ENCODE measurements at regions not wholly inside any gene's neighbourhood (a gene's known extent, or its start where the extent isn't known, plus 50 kb on each side); places are given as distances from the start of the nearest gene placed in this dataset.

DNA sequence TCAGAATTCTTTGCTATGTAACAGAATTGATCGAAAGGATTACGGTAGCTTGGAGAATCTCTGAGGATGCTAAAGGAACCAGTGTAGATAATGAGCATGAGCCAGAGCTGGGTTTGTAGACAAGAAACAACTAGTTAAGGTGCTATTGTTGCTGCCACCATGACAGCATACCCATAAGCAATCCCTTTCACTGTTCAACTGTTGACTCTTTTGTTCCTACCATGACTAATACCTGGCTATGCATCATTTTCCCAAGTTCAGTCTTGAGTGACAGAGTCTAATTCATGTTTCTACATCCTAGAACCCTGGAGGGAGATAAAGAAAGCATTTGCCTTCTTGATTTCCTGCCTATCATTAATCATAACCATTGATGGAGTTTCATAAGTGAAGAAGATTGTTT lies 600.3 kb downstream of the OTOL1 start:
- ChIA-PET CTCF (no interaction called here), POLR2A (no interaction called here)
- Mint-ChIP-seq H3K4me3 (no peak overlapping the region), H3K27me3 (ENCODE audit: low read depth) (no peaks in the 10 kb centered on the region), H3K9me3 (peaks cover 15% of the 10 kb centered on the region), H3K4me1 (no peaks in the 10 kb centered on the region), H3K27ac (no peak overlapping the region), H3K36me3 (0 out of 2 replicates have a peak, but pooled peaks cover 2% of the 10 kb centered on the region)
- DNase-seq (ENCODE audit: low spot score) (no peak), ATAC-seq (no peak)
- TF ChIP-seq, protein P1, sequence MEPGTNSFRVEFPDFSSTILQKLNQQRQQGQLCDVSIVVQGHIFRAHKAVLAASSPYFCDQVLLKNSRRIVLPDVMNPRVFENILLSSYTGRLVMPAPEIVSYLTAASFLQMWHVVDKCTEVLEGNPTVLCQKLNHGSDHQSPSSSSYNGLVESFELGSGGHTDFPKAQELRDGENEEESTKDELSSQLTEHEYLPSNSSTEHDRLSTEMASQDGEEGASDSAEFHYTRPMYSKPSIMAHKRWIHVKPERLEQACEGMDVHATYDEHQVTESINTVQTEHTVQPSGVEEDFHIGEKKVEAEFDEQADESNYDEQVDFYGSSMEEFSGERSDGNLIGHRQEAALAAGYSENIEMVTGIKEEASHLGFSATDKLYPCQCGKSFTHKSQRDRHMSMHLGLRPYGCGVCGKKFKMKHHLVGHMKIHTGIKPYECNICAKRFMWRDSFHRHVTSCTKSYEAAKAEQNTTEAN (CRISPR knock-in tag; IDR thresholded peaks at IDR 0.05) = no peak
- TF ChIP-seq RELA (CRISPR knock-in tag; IDR thresholded peaks at IDR 0.05; ENCODE audit: borderline replicate concordance) (no peak), MYBL2 (CRISPR knock-in tag; IDR thresholded peaks at IDR 0.05) (no peak), ZNF396 (CRISPR knock-in tag; IDR thresholded peaks at IDR 0.05; ENCODE audit: borderline replicate concordance) (no peak), RORB (CRISPR knock-in tag; IDR thresholded peaks at IDR 0.05) (no peak), KAT7 (CRISPR knock-in tag; IDR thresholded peaks at IDR 0.05; ENCODE audit: borderline replicate concordance) (no peak), ZNF138 (CRISPR knock-in tag; conservative IDR thresholded peaks at IDR 0.05) (no peak), ZNF121 (CRISPR knock-in tag; IDR thresholded peaks at IDR 0.05) (no peak)

DNA sequence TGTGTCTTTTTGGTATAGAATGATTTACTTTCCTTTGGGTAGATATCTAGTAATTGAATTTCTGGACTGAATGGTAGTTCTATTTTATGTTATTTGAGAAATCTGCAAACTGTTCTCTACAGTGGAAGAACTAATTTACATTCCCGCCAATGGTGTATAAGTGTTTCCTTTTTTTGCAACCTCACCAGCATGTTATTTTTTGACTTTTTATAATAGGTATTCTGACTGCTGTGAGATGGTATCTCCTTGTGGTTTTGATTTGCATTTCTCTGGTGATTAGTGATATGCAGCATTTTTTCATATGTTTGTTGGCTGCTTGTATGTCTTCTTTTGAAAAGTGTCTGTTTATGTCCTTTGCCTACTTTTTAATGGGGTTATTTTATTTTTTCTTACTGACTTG lies 607.2 kb downstream of the OTOL1 start:
- TF ChIP-seq ZNF423 (CRISPR knock-in tag; IDR thresholded peaks at IDR 0.05) = no peak
- no peak for TF ChIP-seq NFATC4 (CRISPR knock-in tag; IDR thresholded peaks at IDR 0.05)
- no peak for TF ChIP-seq ZNF671 (CRISPR knock-in tag; IDR thresholded peaks at IDR 0.05)
- no peak for TF ChIP-seq GRHL2 (CRISPR knock-in tag; IDR thresholded peaks at IDR 0.05; ENCODE audit: insufficient replicate concordance, severe bottlenecking)
- TF ChIP-seq, protein P2, sequence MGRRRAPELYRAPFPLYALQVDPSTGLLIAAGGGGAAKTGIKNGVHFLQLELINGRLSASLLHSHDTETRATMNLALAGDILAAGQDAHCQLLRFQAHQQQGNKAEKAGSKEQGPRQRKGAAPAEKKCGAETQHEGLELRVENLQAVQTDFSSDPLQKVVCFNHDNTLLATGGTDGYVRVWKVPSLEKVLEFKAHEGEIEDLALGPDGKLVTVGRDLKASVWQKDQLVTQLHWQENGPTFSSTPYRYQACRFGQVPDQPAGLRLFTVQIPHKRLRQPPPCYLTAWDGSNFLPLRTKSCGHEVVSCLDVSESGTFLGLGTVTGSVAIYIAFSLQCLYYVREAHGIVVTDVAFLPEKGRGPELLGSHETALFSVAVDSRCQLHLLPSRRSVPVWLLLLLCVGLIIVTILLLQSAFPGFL (CRISPR knock-in tag; IDR thresholded peaks at IDR 0.05; ENCODE audit: borderline replicate concordance) = no peak
- no peak for TF ChIP-seq SMAD4 (CRISPR knock-in tag; IDR thresholded peaks at IDR 0.05)
- no peak for TF ChIP-seq ZBTB21 (CRISPR knock-in tag; IDR thresholded peaks at IDR 0.05; ENCODE audit: borderline replicate concordance)
- no peak for TF ChIP-seq TEAD1 (CRISPR knock-in tag; IDR thresholded peaks at IDR 0.05)
- no peak for TF ChIP-seq ELF4 (CRISPR knock-in tag; IDR thresholded peaks at IDR 0.05; ENCODE audit: low read depth)
- TF ChIP-seq ZNF263 (CRISPR knock-in tag; IDR thresholded peaks at IDR 0.05; ENCODE audit: low read depth) = no peak
- no peak for TF ChIP-seq ZNF232 (CRISPR knock-in tag; IDR thresholded peaks at IDR 0.05)
- ATAC-seq (no peak), DNase-seq (ENCODE audit: low spot score) (no peak)
- Mint-ChIP-seq H3K36me3 (no peaks in the 10 kb centered on the region), H3K27me3 (ENCODE audit: low read depth) (no peaks in the 10 kb centered on the region), H3K27ac (no peak overlapping the region), H3K4me1 (peaks cover 7% of the 10 kb centered on the region; the same call in 1 of the 2 replicates), H3K4me3 (no peak overlapping the region), H3K9me3 (peaks cover 14% of the 10 kb centered on the region)
- ChIA-PET CTCF (no interaction called here), POLR2A (no interaction called here)

DNA sequence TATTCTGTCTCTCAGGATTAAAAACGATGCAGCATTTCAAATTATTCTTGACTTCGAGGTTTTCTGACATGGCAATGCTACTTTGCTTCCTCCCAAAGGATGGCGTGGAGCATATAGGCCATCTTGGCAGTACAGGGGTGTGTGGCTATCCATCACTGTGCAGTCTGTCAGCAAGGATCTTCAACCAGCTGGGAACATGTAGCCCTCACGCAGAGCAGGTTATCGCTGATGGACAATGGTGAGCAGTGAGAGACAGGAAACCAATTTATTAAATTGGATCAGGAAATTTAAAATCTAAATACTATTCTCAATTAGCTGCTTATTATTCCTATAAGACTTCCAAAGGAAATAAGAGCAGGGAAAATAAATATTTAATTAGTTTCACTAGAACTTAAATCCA lies 615.3 kb downstream of the OTOL1 start:
- Mint-ChIP-seq H3K9me3 (no peaks in the 10 kb centered on the region), H3K36me3 (no peaks in the 10 kb centered on the region), H3K4me1 (peaks cover 8% of the 10 kb centered on the region), H3K27ac (no peak overlapping the region), H3K4me3 (no peak overlapping the region), H3K27me3 (ENCODE audit: low read depth) (no peaks in the 10 kb centered on the region)
- CTCF ChIA-PET = no interaction called here
- ATAC-seq (no peak), DNase-seq (ENCODE audit: low spot score) (no peak)
- POLR2A ChIA-PET = no interaction called here
- TF ChIP-seq SMAD4 (CRISPR knock-in tag; IDR thresholded peaks at IDR 0.05) (no peak), GTF2I (CRISPR knock-in tag; conservative IDR thresholded peaks at IDR 0.05) (no peak), ETV6 (CRISPR knock-in tag; IDR thresholded peaks at IDR 0.05) (no peak), ELF4 (CRISPR knock-in tag; IDR thresholded peaks at IDR 0.05; ENCODE audit: low read depth) (no peak), ZNF416 (CRISPR knock-in tag; IDR thresholded peaks at IDR 0.05) (no peak), CREB1 (CRISPR knock-in tag; IDR thresholded peaks at IDR 0.05) (no peak), ZNF263 (CRISPR knock-in tag; IDR thresholded peaks at IDR 0.05; ENCODE audit: low read depth) (no peak), MXD4 (CRISPR knock-in tag; IDR thresholded peaks at IDR 0.05; ENCODE audit: borderline replicate concordance) (no peak)
- TF ChIP-seq, protein P3, sequence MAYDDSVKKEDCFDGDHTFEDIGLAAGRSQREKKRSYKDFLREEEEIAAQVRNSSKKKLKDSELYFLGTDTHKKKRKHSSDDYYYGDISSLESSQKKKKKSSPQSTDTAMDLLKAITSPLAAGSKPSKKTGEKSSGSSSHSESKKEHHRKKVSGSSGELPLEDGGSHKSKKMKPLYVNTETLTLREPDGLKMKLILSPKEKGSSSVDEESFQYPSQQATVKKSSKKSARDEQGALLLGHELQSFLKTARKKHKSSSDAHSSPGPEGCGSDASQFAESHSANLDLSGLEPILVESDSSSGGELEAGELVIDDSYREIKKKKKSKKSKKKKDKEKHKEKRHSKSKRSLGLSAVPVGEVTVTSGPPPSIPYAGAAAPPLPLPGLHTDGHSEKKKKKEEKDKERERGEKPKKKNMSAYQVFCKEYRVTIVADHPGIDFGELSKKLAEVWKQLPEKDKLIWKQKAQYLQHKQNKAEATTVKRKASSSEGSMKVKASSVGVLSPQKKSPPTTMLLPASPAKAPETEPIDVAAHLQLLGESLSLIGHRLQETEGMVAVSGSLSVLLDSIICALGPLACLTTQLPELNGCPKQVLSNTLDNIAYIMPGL (CRISPR knock-in tag; IDR thresholded peaks at IDR 0.05) = no peak
- TF ChIP-seq, protein P4, sequence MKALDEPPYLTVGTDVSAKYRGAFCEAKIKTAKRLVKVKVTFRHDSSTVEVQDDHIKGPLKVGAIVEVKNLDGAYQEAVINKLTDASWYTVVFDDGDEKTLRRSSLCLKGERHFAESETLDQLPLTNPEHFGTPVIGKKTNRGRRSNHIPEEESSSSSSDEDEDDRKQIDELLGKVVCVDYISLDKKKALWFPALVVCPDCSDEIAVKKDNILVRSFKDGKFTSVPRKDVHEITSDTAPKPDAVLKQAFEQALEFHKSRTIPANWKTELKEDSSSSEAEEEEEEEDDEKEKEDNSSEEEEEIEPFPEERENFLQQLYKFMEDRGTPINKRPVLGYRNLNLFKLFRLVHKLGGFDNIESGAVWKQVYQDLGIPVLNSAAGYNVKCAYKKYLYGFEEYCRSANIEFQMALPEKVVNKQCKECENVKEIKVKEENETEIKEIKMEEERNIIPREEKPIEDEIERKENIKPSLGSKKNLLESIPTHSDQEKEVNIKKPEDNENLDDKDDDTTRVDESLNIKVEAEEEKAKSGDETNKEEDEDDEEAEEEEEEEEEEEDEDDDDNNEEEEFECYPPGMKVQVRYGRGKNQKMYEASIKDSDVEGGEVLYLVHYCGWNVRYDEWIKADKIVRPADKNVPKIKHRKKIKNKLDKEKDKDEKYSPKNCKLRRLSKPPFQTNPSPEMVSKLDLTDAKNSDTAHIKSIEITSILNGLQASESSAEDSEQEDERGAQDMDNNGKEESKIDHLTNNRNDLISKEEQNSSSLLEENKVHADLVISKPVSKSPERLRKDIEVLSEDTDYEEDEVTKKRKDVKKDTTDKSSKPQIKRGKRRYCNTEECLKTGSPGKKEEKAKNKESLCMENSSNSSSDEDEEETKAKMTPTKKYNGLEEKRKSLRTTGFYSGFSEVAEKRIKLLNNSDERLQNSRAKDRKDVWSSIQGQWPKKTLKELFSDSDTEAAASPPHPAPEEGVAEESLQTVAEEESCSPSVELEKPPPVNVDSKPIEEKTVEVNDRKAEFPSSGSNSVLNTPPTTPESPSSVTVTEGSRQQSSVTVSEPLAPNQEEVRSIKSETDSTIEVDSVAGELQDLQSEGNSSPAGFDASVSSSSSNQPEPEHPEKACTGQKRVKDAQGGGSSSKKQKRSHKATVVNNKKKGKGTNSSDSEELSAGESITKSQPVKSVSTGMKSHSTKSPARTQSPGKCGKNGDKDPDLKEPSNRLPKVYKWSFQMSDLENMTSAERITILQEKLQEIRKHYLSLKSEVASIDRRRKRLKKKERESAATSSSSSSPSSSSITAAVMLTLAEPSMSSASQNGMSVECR (CRISPR knock-in tag; IDR thresholded peaks at IDR 0.05; ENCODE audit: borderline replicate concordance) = no peak
- TF ChIP-seq, protein P5, sequence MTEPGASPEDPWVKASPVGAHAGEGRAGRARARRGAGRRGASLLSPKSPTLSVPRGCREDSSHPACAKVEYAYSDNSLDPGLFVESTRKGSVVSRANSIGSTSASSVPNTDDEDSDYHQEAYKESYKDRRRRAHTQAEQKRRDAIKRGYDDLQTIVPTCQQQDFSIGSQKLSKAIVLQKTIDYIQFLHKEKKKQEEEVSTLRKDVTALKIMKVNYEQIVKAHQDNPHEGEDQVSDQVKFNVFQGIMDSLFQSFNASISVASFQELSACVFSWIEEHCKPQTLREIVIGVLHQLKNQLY (CRISPR knock-in tag; IDR thresholded peaks at IDR 0.05) = no peak

All from WTC11 (cell line).